ENCODE measurements at regions not wholly inside any gene's neighbourhood (a gene's known extent, or its start where the extent isn't known, plus 50 kb on each side); places are given as distances from the start of the nearest gene placed in this dataset.

DNA sequence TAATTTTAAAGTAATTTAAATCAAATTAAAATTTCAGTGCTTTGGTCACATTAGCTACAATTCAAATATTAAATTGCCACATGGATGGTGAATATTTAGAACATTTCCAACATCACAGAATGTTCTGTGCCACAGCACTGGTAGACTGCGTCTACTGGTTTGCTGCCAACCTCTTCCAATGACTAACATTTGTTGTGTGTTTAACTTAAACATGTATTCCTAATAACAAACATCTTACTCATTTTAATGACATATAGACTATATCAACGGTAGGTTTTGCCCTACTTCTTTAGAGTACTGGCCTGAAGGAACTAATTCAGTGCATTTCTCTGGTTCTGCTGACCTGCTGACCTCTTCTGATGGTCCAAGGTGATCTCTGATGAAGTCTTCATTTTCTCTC, 157.6 kb downstream of the DCK start:
- DNase-seq = no peak
- Histone ChIP-seq H3K36me3 (ENCODE audit: control insufficient read depth, insufficient read depth, low read length) (no peaks in the 10 kb centered on the region), H3K27me3 (ENCODE audit: control insufficient read depth, insufficient read depth, low read length) (no peaks in the 10 kb centered on the region), H3K4me3 (ENCODE audit: low read length) (no peak overlapping the region), H3K9me3 (ENCODE audit: control insufficient read depth, low read depth, low read length) (no peaks in the 10 kb centered on the region), H3K4me1 (ENCODE audit: control insufficient read depth, insufficient read depth, low read length) (no peaks in the 10 kb centered on the region), H3K27ac (ENCODE audit: low read length) (no peak overlapping the region)
- no CpG with 5 or more reads among the region's 2 CpGs for WGBS (ENCODE audit: insufficient coverage, low lambda C conversion rate)

DNA sequence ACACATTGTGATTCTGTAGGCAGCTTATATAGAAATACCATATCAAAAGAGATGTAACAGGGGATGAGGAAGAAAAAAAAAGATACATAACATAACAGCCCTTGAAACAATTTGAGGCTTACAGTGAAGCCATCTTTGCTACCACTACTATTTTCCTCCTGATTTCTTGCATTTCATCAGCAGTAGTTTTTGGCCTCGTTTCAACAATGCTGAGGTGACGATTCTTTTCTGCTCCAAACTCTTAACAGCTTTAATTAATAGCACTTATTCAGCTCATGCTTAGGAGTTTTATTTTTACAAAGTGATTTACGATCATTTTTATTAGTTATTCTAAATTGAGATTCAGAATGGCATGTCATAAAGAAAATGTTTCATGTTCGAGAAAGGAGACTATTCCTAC, 163.2 kb downstream of the DCK start:
- DNase-seq = no peak
- H3K27me3 ChIP-seq (ENCODE audit: control insufficient read depth, insufficient read depth, low read length) = no peaks in the 10 kb centered on the region
- H3K4me3 ChIP-seq (ENCODE audit: low read length) = no peak overlapping the region
- 38% methylated on average over 3 of the region's 4 CpGs for WGBS (ENCODE audit: insufficient coverage, low lambda C conversion rate)
- peaks cover 3% of the 10 kb centered on the region for H3K9me3 ChIP-seq (ENCODE audit: control insufficient read depth, low read depth, low read length)
- H3K4me1 ChIP-seq (ENCODE audit: control insufficient read depth, insufficient read depth, low read length) = no peaks in the 10 kb centered on the region
- H3K36me3 ChIP-seq (ENCODE audit: control insufficient read depth, insufficient read depth, low read length) = no peaks in the 10 kb centered on the region
- H3K27ac ChIP-seq (ENCODE audit: low read length) = no peak overlapping the region

DNA sequence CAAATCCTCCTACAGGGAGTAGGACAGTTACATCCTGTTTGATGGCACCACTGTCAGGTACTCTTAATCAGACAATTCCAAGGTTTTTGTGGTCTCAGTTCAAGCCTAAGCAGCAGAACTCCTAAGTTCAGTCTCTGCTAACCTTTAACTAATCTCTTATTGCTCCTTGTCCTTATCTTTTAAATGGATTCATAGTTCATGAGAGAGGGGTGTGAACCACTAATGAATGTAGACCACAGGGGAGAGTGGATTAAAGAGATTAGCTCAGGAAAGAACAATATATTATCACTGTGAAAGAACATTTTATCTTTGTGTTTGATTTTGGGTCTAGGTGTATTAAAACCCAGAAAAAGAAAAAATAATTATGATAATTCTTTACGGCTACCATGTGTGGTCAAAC, 168.9 kb downstream of the DCK start:
- no peak overlapping the region for H3K4me3 ChIP-seq (ENCODE audit: low read length)
- WGBS (ENCODE audit: insufficient coverage, low lambda C conversion rate) = no CpG with 5 or more reads among the region's 1 CpG
- peak in 1 of 2 donors; percentile 40 for DNase-seq
- H3K36me3 ChIP-seq (ENCODE audit: control insufficient read depth, insufficient read depth, low read length) = no peaks in the 10 kb centered on the region
- H3K4me1 ChIP-seq (ENCODE audit: control insufficient read depth, insufficient read depth, low read length) = peaks cover 9% of the 10 kb centered on the region
- H3K27ac ChIP-seq (ENCODE audit: low read length) = no peak overlapping the region
- H3K9me3 ChIP-seq (ENCODE audit: control insufficient read depth, low read depth, low read length) = no peaks in the 10 kb centered on the region
- H3K27me3 ChIP-seq (ENCODE audit: control insufficient read depth, insufficient read depth, low read length) = no peaks in the 10 kb centered on the region

DNA sequence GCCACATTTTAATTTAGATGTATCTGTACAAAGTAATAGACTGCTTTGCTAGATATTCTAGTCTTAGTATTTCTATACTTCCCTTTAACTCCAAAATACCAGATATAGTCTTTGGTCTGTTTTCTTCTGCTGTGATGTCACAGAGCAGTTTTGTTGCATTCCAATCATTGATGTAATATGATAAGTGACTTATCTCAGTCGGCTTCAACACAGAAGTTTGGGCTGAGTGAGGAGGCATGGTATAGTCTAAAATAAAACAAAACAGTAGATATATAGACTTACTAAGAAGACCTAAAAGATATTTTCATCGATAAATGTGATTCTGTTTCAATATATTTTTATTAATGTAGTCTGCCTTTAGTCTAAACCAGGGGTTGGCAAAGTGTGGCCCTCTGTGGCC, 169.9 kb downstream of the DCK start:
- Histone ChIP-seq H3K4me3 (ENCODE audit: low read length) (no peak overlapping the region), H3K27ac (ENCODE audit: low read length) (no peak overlapping the region), H3K4me1 (ENCODE audit: control insufficient read depth, insufficient read depth, low read length) (peaks cover 9% of the 10 kb centered on the region), H3K36me3 (ENCODE audit: control insufficient read depth, insufficient read depth, low read length) (no peaks in the 10 kb centered on the region), H3K27me3 (ENCODE audit: control insufficient read depth, insufficient read depth, low read length) (no peaks in the 10 kb centered on the region), H3K9me3 (ENCODE audit: control insufficient read depth, low read depth, low read length) (no peaks in the 10 kb centered on the region)
- no peak for DNase-seq
- WGBS (ENCODE audit: insufficient coverage, low lambda C conversion rate) = 70% methylated on average over 2 of the region's 2 CpGs

DNA sequence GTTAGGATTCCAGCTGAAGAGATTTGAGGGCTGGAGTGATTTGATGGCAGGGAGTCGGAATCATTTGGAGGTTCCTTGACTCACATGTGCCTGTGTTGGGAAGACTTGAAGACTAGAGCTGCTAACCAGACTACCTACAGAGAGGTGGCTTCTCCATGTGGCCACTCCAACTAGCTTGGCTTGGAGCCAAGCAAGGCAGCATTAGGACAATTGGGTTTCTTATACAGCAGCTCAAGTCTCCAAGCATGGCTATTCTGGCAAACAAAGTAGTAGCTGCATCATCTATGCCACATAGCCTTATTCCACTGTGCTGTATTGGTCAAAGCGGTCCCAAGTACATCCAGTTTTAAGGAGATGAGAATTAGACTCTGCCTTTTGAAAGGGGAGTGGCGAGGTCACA, 171.7 kb upstream of the SLC4A4 start:
- Histone ChIP-seq H3K27me3 (ENCODE audit: control insufficient read depth, insufficient read depth, low read length) (no peaks in the 10 kb centered on the region), H3K9me3 (ENCODE audit: control insufficient read depth, low read depth, low read length) (no peaks in the 10 kb centered on the region), H3K27ac (ENCODE audit: low read length) (no peak overlapping the region), H3K4me1 (ENCODE audit: control insufficient read depth, insufficient read depth, low read length) (peaks cover 6% of the 10 kb centered on the region), H3K36me3 (ENCODE audit: control insufficient read depth, insufficient read depth, low read length) (no peaks in the 10 kb centered on the region), H3K4me3 (ENCODE audit: low read length) (no peak overlapping the region)
- no peak for DNase-seq
- 78% methylated on average over 1 of the region's 3 CpGs for WGBS (ENCODE audit: insufficient coverage, low lambda C conversion rate)

DNA sequence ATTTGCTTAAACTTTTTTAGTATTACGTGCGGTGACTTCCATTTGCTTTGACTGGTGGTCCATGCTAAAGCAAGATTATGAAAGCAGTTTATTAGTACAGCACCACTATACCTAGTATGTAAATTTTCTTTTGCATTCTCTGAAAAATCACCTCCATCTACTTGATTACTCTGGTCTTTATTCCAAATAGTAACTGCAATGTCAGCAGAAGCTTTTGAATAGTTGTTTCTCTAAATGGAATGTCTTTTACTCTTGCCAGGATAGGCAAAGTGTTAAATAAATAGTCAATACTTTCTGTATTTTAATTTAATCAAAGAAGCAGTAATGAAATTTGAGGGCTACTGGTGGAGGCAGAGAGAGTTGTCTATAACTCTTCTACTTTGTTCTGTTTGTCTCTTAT, 167.2 kb upstream of the SLC4A4 start:
- H3K27ac ChIP-seq (ENCODE audit: low read length) = no peak overlapping the region
- H3K4me1 ChIP-seq (ENCODE audit: control insufficient read depth, insufficient read depth, low read length) = no peaks in the 10 kb centered on the region
- no peak overlapping the region for H3K4me3 ChIP-seq (ENCODE audit: low read length)
- peaks cover 3% of the 10 kb centered on the region for H3K9me3 ChIP-seq (ENCODE audit: control insufficient read depth, low read depth, low read length)
- H3K27me3 ChIP-seq (ENCODE audit: control insufficient read depth, insufficient read depth, low read length) = no peaks in the 10 kb centered on the region
- no CpG with 5 or more reads among the region's 2 CpGs for WGBS (ENCODE audit: insufficient coverage, low lambda C conversion rate)
- no peak for DNase-seq
- no peaks in the 10 kb centered on the region for H3K36me3 ChIP-seq (ENCODE audit: control insufficient read depth, insufficient read depth, low read length)

DNA sequence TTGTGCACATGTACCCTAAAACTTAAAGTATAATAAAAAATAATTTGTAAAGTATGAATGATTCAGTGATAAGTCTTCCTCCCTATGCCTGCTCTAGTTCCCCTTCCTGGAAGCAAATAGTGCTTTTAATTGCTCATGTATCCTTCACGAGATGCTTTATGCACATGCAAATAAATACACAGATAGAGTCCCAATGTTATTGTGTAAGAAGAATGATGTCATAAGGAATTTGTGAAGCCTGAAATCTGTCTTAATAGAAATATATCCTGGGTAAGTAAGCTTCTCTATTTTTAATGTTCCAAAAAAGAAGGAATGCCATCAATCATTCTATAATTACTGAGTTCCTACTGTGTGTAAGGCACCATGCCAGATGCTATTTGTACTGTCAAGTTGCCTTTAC, 157.5 kb upstream of the SLC4A4 start:
- Histone ChIP-seq H3K9me3 (ENCODE audit: control insufficient read depth, low read depth, low read length) (no peaks in the 10 kb centered on the region), H3K36me3 (ENCODE audit: control insufficient read depth, insufficient read depth, low read length) (no peaks in the 10 kb centered on the region), H3K27ac (ENCODE audit: low read length) (no peak overlapping the region), H3K4me3 (ENCODE audit: low read length) (no peak overlapping the region), H3K27me3 (ENCODE audit: control insufficient read depth, insufficient read depth, low read length) (no peaks in the 10 kb centered on the region), H3K4me1 (ENCODE audit: control insufficient read depth, insufficient read depth, low read length) (no peaks in the 10 kb centered on the region)
- no peak for DNase-seq
- WGBS (ENCODE audit: insufficient coverage, low lambda C conversion rate) = 80% methylated on average over 1 of the region's 1 CpG

DNA sequence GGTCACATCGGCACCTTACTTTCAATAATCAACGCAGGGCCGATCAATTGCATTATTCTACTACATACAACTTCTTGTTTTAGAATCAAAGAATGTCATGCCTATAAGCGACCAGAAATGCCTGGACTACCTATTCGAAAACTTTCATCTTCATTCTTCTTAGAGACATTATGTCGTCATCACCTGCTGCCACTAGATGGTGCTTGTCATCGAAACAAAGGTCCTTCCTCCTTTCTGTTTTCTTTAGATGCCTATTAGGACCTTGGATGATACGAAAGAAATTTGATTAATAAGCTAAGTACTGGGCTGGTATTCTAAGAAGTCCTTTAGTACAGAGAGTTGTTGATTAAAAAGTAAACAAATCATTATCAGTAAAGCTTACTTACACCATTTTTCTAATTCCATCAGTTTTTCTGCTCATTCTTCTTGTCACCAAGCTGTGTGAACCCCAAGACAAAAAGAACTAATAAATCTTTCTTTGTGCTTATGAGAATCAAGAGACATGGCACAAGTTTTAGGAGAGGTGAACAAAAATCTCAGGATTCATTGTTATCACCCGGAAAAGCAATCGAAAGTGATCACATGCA, 154.5 kb upstream of the SLC4A4 start:
- 8% methylated on average over 2 of the region's 10 CpGs for WGBS (ENCODE audit: insufficient coverage, low lambda C conversion rate)
- Histone ChIP-seq H3K27ac (ENCODE audit: low read length) (no peak overlapping the region), H3K9me3 (ENCODE audit: control insufficient read depth, low read depth, low read length) (no peaks in the 10 kb centered on the region), H3K4me3 (ENCODE audit: low read length) (no peak overlapping the region), H3K27me3 (ENCODE audit: control insufficient read depth, insufficient read depth, low read length) (no peaks in the 10 kb centered on the region), H3K36me3 (ENCODE audit: control insufficient read depth, insufficient read depth, low read length) (no peaks in the 10 kb centered on the region), H3K4me1 (ENCODE audit: control insufficient read depth, insufficient read depth, low read length) (no peaks in the 10 kb centered on the region)
- peak; percentile 53 to 72 for DNase-seq

DNA sequence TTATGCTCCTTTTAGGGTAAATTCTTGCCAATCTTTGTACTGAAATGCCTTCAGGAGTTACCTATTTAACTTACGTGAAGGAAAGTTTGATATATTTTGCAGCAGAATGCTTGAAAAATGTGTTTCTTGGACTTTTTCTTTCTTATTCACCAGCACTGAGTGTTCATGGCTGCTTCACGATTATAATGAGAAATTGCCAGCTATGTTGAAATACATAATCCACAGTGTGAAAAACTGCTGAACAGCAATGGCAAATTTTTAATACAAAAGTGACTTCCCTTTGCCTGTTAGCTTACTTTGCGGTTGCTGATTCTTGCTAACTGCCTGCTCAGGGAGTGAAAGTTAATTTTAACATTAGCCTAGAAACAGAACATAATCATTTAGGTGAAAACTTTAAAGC, 153.8 kb upstream of the SLC4A4 start:
- Histone ChIP-seq H3K36me3 (ENCODE audit: control insufficient read depth, insufficient read depth, low read length) (no peaks in the 10 kb centered on the region), H3K9me3 (ENCODE audit: control insufficient read depth, low read depth, low read length) (no peaks in the 10 kb centered on the region), H3K4me1 (ENCODE audit: control insufficient read depth, insufficient read depth, low read length) (no peaks in the 10 kb centered on the region), H3K27me3 (ENCODE audit: control insufficient read depth, insufficient read depth, low read length) (no peaks in the 10 kb centered on the region), H3K27ac (ENCODE audit: low read length) (no peak overlapping the region), H3K4me3 (ENCODE audit: low read length) (no peak overlapping the region)
- no peak for DNase-seq
- no CpG with 5 or more reads among the region's 3 CpGs for WGBS (ENCODE audit: insufficient coverage, low lambda C conversion rate)

DNA sequence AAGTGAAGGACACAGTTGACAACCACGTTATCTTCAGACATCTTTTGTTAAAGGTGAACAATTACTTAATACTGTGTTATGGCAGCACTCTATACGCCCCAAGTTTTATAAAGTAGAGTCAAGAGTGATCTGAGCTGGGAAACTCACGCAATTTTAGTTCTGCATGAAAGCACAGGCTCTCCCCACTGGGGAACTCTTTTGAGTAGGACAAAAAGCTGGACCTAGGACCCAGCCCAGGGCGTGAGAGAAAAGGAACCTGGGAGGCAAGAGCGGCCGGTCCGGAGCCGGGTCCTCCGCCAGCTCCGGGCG, 152.6 kb upstream of the SLC4A4 start:
- WGBS (ENCODE audit: insufficient coverage, low lambda C conversion rate) = no CpG with 5 or more reads among the region's 11 CpGs

DNA sequence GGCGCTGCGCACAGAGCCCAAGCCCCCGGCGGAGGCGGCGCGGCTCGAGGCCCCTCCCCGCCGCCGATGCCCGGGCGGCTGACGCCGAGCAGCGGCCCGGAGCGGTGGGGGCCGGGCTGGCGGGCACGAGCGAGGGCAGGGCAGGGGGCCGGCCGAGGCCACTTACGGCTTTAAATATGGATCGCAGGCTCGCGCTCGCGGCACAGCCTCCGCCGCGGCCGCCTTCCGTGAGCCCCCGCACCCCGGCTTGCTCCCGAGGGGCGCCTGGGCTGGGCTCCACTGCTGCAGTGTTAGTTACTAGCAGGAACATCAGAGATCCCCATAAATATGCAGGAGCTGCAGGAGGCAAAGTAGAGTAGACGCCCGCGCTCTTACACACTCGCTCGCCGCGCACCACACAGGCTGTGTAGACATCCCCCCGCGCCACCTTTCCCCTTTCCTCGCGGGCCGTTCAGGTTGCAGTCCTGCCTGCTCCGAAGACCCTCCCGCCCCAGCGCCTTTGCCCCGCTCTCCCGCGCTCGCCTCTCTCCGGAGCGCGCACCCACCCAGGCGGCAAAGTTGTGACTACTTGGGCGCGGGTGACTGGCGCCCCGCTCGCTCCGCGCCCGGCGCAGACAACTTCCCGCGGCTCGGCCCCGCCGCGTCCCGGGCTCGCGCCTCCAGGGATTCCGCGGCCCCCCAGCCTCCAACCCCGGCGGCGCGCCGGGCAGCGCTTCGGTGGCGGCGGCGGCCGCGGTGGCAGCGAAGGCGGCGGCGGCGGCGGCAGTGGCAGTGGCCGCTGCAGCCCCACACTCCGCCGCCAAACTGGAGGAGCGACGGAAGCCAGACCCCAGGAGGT, 152.0 kb upstream of the SLC4A4 start:
- no peaks in the 10 kb centered on the region for H3K9me3 ChIP-seq (ENCODE audit: control insufficient read depth, low read depth, low read length)
- peak; percentile 48 to 83 for DNase-seq
- H3K27ac ChIP-seq (ENCODE audit: low read length) = peak overlapping the region; percentile 72
- H3K27me3 ChIP-seq (ENCODE audit: control insufficient read depth, insufficient read depth, low read length) = no peaks in the 10 kb centered on the region
- H3K4me1 ChIP-seq (ENCODE audit: control insufficient read depth, insufficient read depth, low read length) = no peaks in the 10 kb centered on the region
- WGBS (ENCODE audit: insufficient coverage, low lambda C conversion rate) = no CpG with 5 or more reads among the region's 105 CpGs
- no peaks in the 10 kb centered on the region for H3K36me3 ChIP-seq (ENCODE audit: control insufficient read depth, insufficient read depth, low read length)
- H3K4me3 ChIP-seq (ENCODE audit: low read length) = peak overlapping the region; percentile 81

More for the DNA sequence above, 152.6 kb upstream of the SLC4A4 start:
- Histone ChIP-seq H3K9me3 (ENCODE audit: control insufficient read depth, low read depth, low read length) (no peaks in the 10 kb centered on the region), H3K4me3 (ENCODE audit: low read length) (peak overlapping the region; percentile 50), H3K4me1 (ENCODE audit: control insufficient read depth, insufficient read depth, low read length) (no peaks in the 10 kb centered on the region), H3K27ac (ENCODE audit: low read length) (peak overlapping the region; percentile 33), H3K27me3 (ENCODE audit: control insufficient read depth, insufficient read depth, low read length) (no peaks in the 10 kb centered on the region), H3K36me3 (ENCODE audit: control insufficient read depth, insufficient read depth, low read length) (no peaks in the 10 kb centered on the region)
- DNase-seq = no peak
